H9 (cell line): ENCODE measurements at regions not wholly inside any gene's neighbourhood (a gene's known extent, or its start where the extent isn't known, plus 50 kb on each side); places are given as distances from the start of the nearest gene placed in this dataset.

Experiments used
- DNase-seq: peaks from one replicate; pipeline ENCODE4 v3.0.0-alpha.2; 2017
- H2AFZ ChIP-seq: one replicate; pipeline ENCODE4 v1.6.1; 2013; ENCODE audit warnings: mild to moderate bottlenecking, low read length, control low read depth, moderate library complexity
- H2AK5ac ChIP-seq: 2 replicates; pipeline ENCODE4 v1.6.1; 2013; ENCODE audit warnings: low read length, control low read depth, mixed read lengths; ENCODE audit not compliant: insufficient read length
- H2BK120ac ChIP-seq: one replicate; pipeline ENCODE4 v1.6.1; 2013; ENCODE audit warnings: low read depth, mild to moderate bottlenecking, low read length, control low read depth, inconsistent platforms; ENCODE audit not compliant: poor library complexity, severe bottlenecking
- H2BK12ac ChIP-seq: 2 replicates; pipeline ENCODE4 v1.6.1; 2013; ENCODE audit warnings: low read length, control low read depth, mixed read lengths, low read depth; ENCODE audit not compliant: insufficient read length
- H2BK15ac ChIP-seq: 2 replicates; pipeline ENCODE4 v1.6.1; 2013; ENCODE audit warnings: low read depth, low read length, control low read depth
- H2BK20ac ChIP-seq: one replicate; pipeline ENCODE4 v1.6.1; 2013; ENCODE audit warnings: low read depth, mild to moderate bottlenecking, low read length, control low read depth, inconsistent platforms; ENCODE audit not compliant: poor library complexity, severe bottlenecking
- H2BK5ac ChIP-seq: 2 replicates; pipeline ENCODE4 v1.6.1; 2013; ENCODE audit warnings: low read length, control low read depth, mixed read lengths; ENCODE audit not compliant: insufficient read length
- H3K14ac ChIP-seq: 2 replicates; pipeline ENCODE4 v1.6.1; 2013; ENCODE audit warnings: low read length, control low read depth; ENCODE audit not compliant: insufficient read depth
- H3K18ac ChIP-seq: 2 replicates; pipeline ENCODE4 v1.6.1; 2013; ENCODE audit warnings: low read depth, mild to moderate bottlenecking, mixed read lengths, low read length, control low read depth; ENCODE audit not compliant: insufficient read length
- H3K23ac ChIP-seq: 2 replicates; pipeline ENCODE4 v1.6.1; 2013; ENCODE audit warnings: low read length, control low read depth, mixed read lengths, low read depth; ENCODE audit not compliant: insufficient read length
- H3K23me2 ChIP-seq: 2 replicates; pipeline ENCODE4 v1.6.1; 2013; ENCODE audit warnings: low read depth, mild to moderate bottlenecking, mixed read lengths, low read length, control low read depth; ENCODE audit not compliant: insufficient read length, poor library complexity, severe bottlenecking
- H3K27ac ChIP-seq: 2 replicates; pipeline ENCODE4 v1.5.1; 2013; ENCODE audit warnings: low read length, control low read depth, mixed read lengths, low read depth; ENCODE audit not compliant: insufficient read length
- H3K27me3 ChIP-seq: 2 replicates; pipeline ENCODE4 v1.6.1; 2013; ENCODE audit warnings: low read length, control low read depth, inconsistent platforms; ENCODE audit not compliant: insufficient read depth
- H3K4ac ChIP-seq: 2 replicates; pipeline ENCODE4 v1.6.1; 2013; ENCODE audit warnings: low read depth, mild to moderate bottlenecking, control low read depth, inconsistent platforms, low read length, moderate library complexity
- H3K4me1 ChIP-seq: 2 replicates; pipeline ENCODE4 v1.6.1; 2013; ENCODE audit warnings: low read length, control low read depth, inconsistent platforms; ENCODE audit not compliant: insufficient read depth
- H3K4me2 ChIP-seq: 2 replicates; pipeline ENCODE4 v1.6.1; 2013; ENCODE audit warnings: low read length, control low read depth, mixed read lengths; ENCODE audit not compliant: insufficient read length, insufficient read depth
- H3K56ac ChIP-seq: 2 replicates; pipeline ENCODE4 v1.6.1; 2013; ENCODE audit warnings: low read depth, mild to moderate bottlenecking, mixed read lengths, low read length, control low read depth; ENCODE audit not compliant: insufficient read length
- H3K79me1 ChIP-seq: 2 replicates; pipeline ENCODE4 v1.6.1; 2013; ENCODE audit warnings: low read depth, mild to moderate bottlenecking, moderate library complexity, low read length, control low read depth, inconsistent platforms; ENCODE audit not compliant: insufficient read depth, poor library complexity, severe bottlenecking
- H3K79me2 ChIP-seq: 2 replicates; pipeline ENCODE4 v1.6.1; 2013; ENCODE audit warnings: low read length, control low read depth, inconsistent platforms; ENCODE audit not compliant: insufficient read depth
- H3K9ac ChIP-seq: 2 replicates; pipeline ENCODE4 v1.6.1; 2013; ENCODE audit warnings: low read length, control low read depth, mixed read lengths; ENCODE audit not compliant: insufficient read length; ENCODE audit errors: extremely low read depth
- H3K9me3 ChIP-seq: one replicate; pipeline ENCODE4 v1.6.1; 2013; ENCODE audit warnings: low read depth, low read length, inconsistent platforms; ENCODE audit not compliant: control insufficient read depth
- H3T11ph ChIP-seq: one replicate; pipeline ENCODE4 v1.6.1; 2013; ENCODE audit warnings: mild to moderate bottlenecking, low read length, control low read depth, inconsistent platforms
- H4K20me1 ChIP-seq: one replicate; pipeline ENCODE4 v1.6.1; 2013; ENCODE audit not compliant: control insufficient read depth, insufficient read length, insufficient read depth
- H4K5ac ChIP-seq: 2 replicates; pipeline ENCODE4 v1.6.1; 2013; ENCODE audit warnings: low read depth, mild to moderate bottlenecking, mixed read lengths, low read length, control low read depth; ENCODE audit not compliant: insufficient read length
- H4K8ac ChIP-seq: replicated peaks from 2 replicates; pipeline ENCODE4 v1.6.1; 2013; ENCODE audit warnings: low read length, control low read depth, mixed read lengths, low read depth; ENCODE audit not compliant: insufficient read length
- H4K91ac ChIP-seq: 2 replicates; pipeline ENCODE4 v1.6.1; 2013; ENCODE audit warnings: low read depth, mild to moderate bottlenecking, moderate library complexity, mixed read lengths, low read length, control low read depth; ENCODE audit not compliant: insufficient read length
- H3K27ac Mint-ChIP-seq, 3 experiments: 2 replicates in 2 of 3; 3 replicates in 1 of 3; pipeline ENCODE4 v1.8.0; 2020 to 2021; ENCODE audit warnings: mixed read lengths in 3 of 3, mild to moderate bottlenecking in 1 of 3, moderate library complexity in 1 of 3
- H3K27me3 Mint-ChIP-seq: 2 replicates; pipeline ENCODE4 v1.8.0; 2021; ENCODE audit warnings: low read depth, mild to moderate bottlenecking, moderate library complexity, mixed read lengths
- H3K36me3 Mint-ChIP-seq, 3 experiments: 2 replicates in 2 of 3; 3 replicates in 1 of 3; pipeline ENCODE4 v1.8.0; 2020 to 2021; ENCODE audit warnings: low read depth in 3 of 3, mixed read lengths in 3 of 3; ENCODE audit not compliant: insufficient read depth in 1 of 3
- H3K4me1 Mint-ChIP-seq, 2 experiments: 2 replicates each; pipeline ENCODE4 v1.8.0; 2020; ENCODE audit warnings: mixed read lengths in 2 of 2
- H3K4me3 Mint-ChIP-seq, 2 experiments: 2 replicates in 1 of 2; 3 replicates in 1 of 2; pipeline ENCODE4 v1.8.0; 2020 to 2021; ENCODE audit warnings: mild to moderate bottlenecking in 2 of 2, mixed read lengths in 2 of 2, moderate library complexity in 1 of 2
- H3K9me3 Mint-ChIP-seq, 2 experiments: 2 replicates in 1 of 2; 3 replicates in 1 of 2; pipeline ENCODE4 v1.8.0; 2020; ENCODE audit warnings: mild to moderate bottlenecking in 2 of 2, mixed read lengths in 2 of 2, moderate library complexity in 1 of 2
- CTCF ChIP-seq: fragments of 200-600 bp; sonication (generic); conservative IDR thresholded peaks from 3 replicates; pipeline ENCODE4 v1.8.0; 2021; ENCODE audit warnings: antibody characterized with exemption, mild to moderate bottlenecking
- WGBS: extraction: QIAGEN DNeasy Blood & Tissue Kit; methylation state at CpG from one replicate; pipeline ENCODE4 v1.1.7; 2013; ENCODE audit warnings: missing lambda C conversion rate, low lambda C conversion rate, mixed read lengths; ENCODE audit not compliant: insufficient read length; ENCODE audit errors: extremely low coverage; 5-methylcytosine and 5-hydroxymethylcytosine counted together

- Histone ChIP-seq H3K27ac (no peak overlapping the region), H3K4me2 (no peak overlapping the region), H3K56ac (no peak overlapping the region), H2BK15ac (no peak overlapping the region), H2AK5ac (no peak overlapping the region), H4K8ac (no peak overlapping the region), H3K23ac (no peak overlapping the region), H4K20me1 (no peaks in the 10 kb centered on the region), H2BK5ac (no peak overlapping the region), H3K9me3 (no peaks in the 10 kb centered on the region), H3T11ph (no peak overlapping the region), H2AFZ (no peak overlapping the region), H3K4me1 (no peaks in the 10 kb centered on the region), H4K5ac (no peak overlapping the region), H3K79me1 (no peaks in the 10 kb centered on the region), H3K18ac (no peak overlapping the region), H3K27me3 (no peaks in the 10 kb centered on the region), H3K79me2 (no peaks in the 10 kb centered on the region), H3K4ac (no peak overlapping the region), H3K14ac (no peak overlapping the region), H3K9ac (no peak overlapping the region), H2BK12ac (no peak overlapping the region), H2BK120ac (no peak overlapping the region), H3K23me2 (no peaks in the 10 kb centered on the region), H4K91ac (no peak overlapping the region), H2BK20ac (no peak overlapping the region)
- WGBS: no CpG with 5 or more reads among the region's 4 CpGs
- no peak overlapping the region for H3K4me3 Mint-ChIP-seq
- H3K9me3 Mint-ChIP-seq: no peaks in the 10 kb centered on the region
- 0 out of 7 replicates have a peak, but pooled peaks cover 0 to 1% (median 0%) of the 10 kb centered on the region in 3 experiments for H3K36me3 Mint-ChIP-seq
- peaks cover 0 to 5% of the 10 kb centered on the region in 2 experiments; a peak in 2 of 4 replicates for H3K4me1 Mint-ChIP-seq
- H3K27ac Mint-ChIP-seq: no peak overlapping the region
- no peak for DNase-seq
- TF ChIP-seq CTCF: no peak
- no peaks in the 10 kb centered on the region; the same call in 1 of the 2 replicates for H3K27me3 Mint-ChIP-seq
These were observed 50.3 kb upstream of the STX16 start for GRCh38 chr20:58600756-58601155.
